Keratinocyte (primary cell): ENCODE measurements at regions not wholly inside any gene's neighbourhood (a gene's known extent, or its start where the extent isn't known, plus 50 kb on each side); places are given as distances from the start of the nearest gene placed in this dataset.

ENCODE experiments used
- DNase-seq: peaks from one replicate; pipeline ENCODE4 v3.0.0-alpha.2; 2011; ENCODE audit warnings: low read depth, missing footprints, low spot score
- FAIRE-seq: peaks from 2 replicates; lab custom pipeline; 2011; peaks lifted over from hg19 to GRCh38; lab: Jason Lieb, UNC
- H2AFZ ChIP-seq: 2 replicates; pipeline ENCODE4 v1.6.0; 2012; ENCODE audit warnings: low read length, control low read depth, inconsistent platforms; ENCODE audit not compliant: control insufficient read depth
- H3K27ac ChIP-seq: 2 replicates; pipeline ENCODE4 v1.5.1; 2011; ENCODE audit warnings: low read length; ENCODE audit not compliant: control insufficient read depth, insufficient read depth
- H3K27me3 ChIP-seq: 3 replicates; pipeline ENCODE4 v1.6.0; 2011; ENCODE audit warnings: low read length; ENCODE audit not compliant: control insufficient read depth, insufficient read depth; ENCODE audit errors: extremely low read depth
- H3K36me3 ChIP-seq, 2 experiments: 2 replicates in 1 of 2; 3 replicates in 1 of 2; pipeline ENCODE4 v1.5.1; 2011; ENCODE audit warnings: low read length in 2 of 2, mild to moderate bottlenecking in 1 of 2; ENCODE audit not compliant: control insufficient read depth in 2 of 2, insufficient read depth in 2 of 2; ENCODE audit errors: extremely low read depth in 1 of 2
- H3K4me1 ChIP-seq: 3 replicates; pipeline ENCODE4 v1.5.1; 2011; ENCODE audit warnings: low read length; ENCODE audit not compliant: control insufficient read depth, insufficient read depth; ENCODE audit errors: extremely low read depth
- H3K4me2 ChIP-seq: 3 replicates; pipeline ENCODE4 v1.6.0; 2011; ENCODE audit warnings: low read depth, low read length; ENCODE audit not compliant: control insufficient read depth, insufficient read depth; ENCODE audit errors: extremely low read depth
- H3K4me3 ChIP-seq, 3 experiments: fragments of 200-600 bp in 1 of 3; sonication (generic) in 1 of 3; 2 replicates in 2 of 3; 3 replicates in 1 of 3; pipeline ENCODE4 v1.5.1; 2011 to 2016; ENCODE audit warnings: low read length in 3 of 3, mild to moderate bottlenecking in 3 of 3, control low read depth in 2 of 3, inconsistent platforms in 1 of 3, low read depth in 1 of 3, mixed read lengths in 1 of 3, mixed run types in 1 of 3, moderate library complexity in 1 of 3; ENCODE audit not compliant: control insufficient read depth in 2 of 3, insufficient read depth in 2 of 3; ENCODE audit errors: extremely low read depth in 1 of 3
- H3K79me2 ChIP-seq: 2 replicates; pipeline ENCODE4 v1.6.0; 2012; ENCODE audit warnings: low read length; ENCODE audit not compliant: control insufficient read depth, insufficient read depth
- H3K9ac ChIP-seq: 3 replicates; pipeline ENCODE4 v1.6.0; 2011; ENCODE audit warnings: low read length; ENCODE audit not compliant: control insufficient read depth, insufficient read depth; ENCODE audit errors: extremely low read depth
- H3K9me1 ChIP-seq: 3 replicates; pipeline ENCODE4 v1.6.0; 2011; ENCODE audit warnings: low read length; ENCODE audit not compliant: control insufficient read depth, insufficient read depth; ENCODE audit errors: extremely low read depth
- H3K9me3 ChIP-seq: 2 replicates; pipeline ENCODE4 v1.5.1; 2012; ENCODE audit warnings: low read depth, low read length; ENCODE audit not compliant: control insufficient read depth
- H4K20me1 ChIP-seq: 3 replicates; pipeline ENCODE4 v1.6.0; 2011; ENCODE audit warnings: low read length; ENCODE audit not compliant: control insufficient read depth, insufficient read depth; ENCODE audit errors: extremely low read depth
- EZH2 ChIP-seq: IDR thresholded peaks from one replicate; pipeline ENCODE4 v1.6.1; 2012; ENCODE audit warnings: inconsistent platforms, mild to moderate bottlenecking, low read length, moderate library complexity
- dilution Hi-C: fragments of 300-500 bp; cut with MboI; formaldehyde crosslinking; loops from one replicate; pipeline ENCODE4 v1.7.0; 2020; ENCODE audit warnings: low sequenced_read_pairs; ENCODE audit not compliant: extremely low pct_ligation_motif_present
- TF ChIP-seq, protein P1 (sequence below), 3 experiments: IDR thresholded peaks in 1 of 3; conservative IDR thresholded peaks in 1 of 3; optimal IDR thresholded peaks in 1 of 3; 2 replicates in 2 of 3; 3 replicates in 1 of 3; pipeline versions ENCODE3 to v1.5.1; 2011; ENCODE audit warnings: low read length in 3 of 3, mild to moderate bottlenecking in 3 of 3, moderate library complexity in 2 of 3, control low read depth in 1 of 3, inconsistent platforms in 1 of 3; ENCODE audit not compliant: insufficient read depth in 2 of 3; ENCODE audit errors: extremely low read depth in 1 of 3

DNA sequence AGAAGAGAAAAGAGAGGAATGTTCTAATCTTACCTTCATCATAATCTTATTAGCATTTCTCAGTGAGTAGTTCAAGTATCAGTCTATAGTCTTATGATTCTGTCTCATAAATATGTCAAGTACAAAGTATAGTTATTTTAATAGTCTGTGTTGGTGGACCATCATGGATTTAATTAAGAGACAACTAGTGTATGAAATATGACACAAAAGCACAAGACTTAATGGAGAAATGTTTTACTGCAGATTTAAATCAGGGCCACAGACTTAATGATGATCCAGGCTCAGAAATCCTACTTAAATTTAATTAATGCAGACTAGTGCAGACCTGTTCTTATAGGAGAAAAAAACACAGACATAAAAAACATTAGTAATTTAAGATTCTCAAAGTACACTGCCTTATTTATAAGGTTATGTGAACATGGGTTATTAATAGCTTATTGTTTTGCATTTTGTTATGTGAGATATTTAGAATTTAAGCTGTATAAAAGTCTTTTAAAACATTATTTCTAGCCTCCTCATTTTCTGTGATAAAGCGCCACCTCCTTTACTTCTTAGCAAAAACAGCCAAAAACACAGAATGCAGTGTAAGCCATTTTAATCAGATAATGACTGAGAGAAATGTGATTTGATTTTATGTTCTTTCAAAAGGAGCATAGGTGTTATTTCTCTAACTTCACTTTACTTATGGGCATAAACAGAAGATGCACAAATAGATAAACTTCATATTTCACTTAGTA lies 255.0 kb upstream of the SNX7 start:
- no peak overlapping the region for H3K27ac ChIP-seq
- no peak overlapping the region for H3K4me3 ChIP-seq
- H3K27me3 ChIP-seq, result no peaks in the 10 kb centered on the region
- dilution Hi-C loops, result no loop called here
- H4K20me1 ChIP-seq, result no peaks in the 10 kb centered on the region
- H3K9me1 ChIP-seq, result no peaks in the 10 kb centered on the region
- no peaks in the 10 kb centered on the region for H3K9me3 ChIP-seq
- FAIRE-seq (peak; percentile 29), DNase-seq (no peak)
- no peaks in the 10 kb centered on the region for H3K36me3 ChIP-seq
- H3K4me1 ChIP-seq, result no peaks in the 10 kb centered on the region
- TF ChIP-seq EZH2, result no peak
- TF ChIP-seq, protein P1, sequence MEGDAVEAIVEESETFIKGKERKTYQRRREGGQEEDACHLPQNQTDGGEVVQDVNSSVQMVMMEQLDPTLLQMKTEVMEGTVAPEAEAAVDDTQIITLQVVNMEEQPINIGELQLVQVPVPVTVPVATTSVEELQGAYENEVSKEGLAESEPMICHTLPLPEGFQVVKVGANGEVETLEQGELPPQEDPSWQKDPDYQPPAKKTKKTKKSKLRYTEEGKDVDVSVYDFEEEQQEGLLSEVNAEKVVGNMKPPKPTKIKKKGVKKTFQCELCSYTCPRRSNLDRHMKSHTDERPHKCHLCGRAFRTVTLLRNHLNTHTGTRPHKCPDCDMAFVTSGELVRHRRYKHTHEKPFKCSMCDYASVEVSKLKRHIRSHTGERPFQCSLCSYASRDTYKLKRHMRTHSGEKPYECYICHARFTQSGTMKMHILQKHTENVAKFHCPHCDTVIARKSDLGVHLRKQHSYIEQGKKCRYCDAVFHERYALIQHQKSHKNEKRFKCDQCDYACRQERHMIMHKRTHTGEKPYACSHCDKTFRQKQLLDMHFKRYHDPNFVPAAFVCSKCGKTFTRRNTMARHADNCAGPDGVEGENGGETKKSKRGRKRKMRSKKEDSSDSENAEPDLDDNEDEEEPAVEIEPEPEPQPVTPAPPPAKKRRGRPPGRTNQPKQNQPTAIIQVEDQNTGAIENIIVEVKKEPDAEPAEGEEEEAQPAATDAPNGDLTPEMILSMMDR (optimal IDR thresholded peaks at IDR 0.05 in 1 of 3, IDR thresholded peaks at IDR 0.05 in 1 of 3, conservative IDR thresholded peaks at IDR 0.05 in 1 of 3; ENCODE audit: extremely low read depth in 1 of 3, insufficient read depth in 2 of 3, low read length in 3 of 3), result no peak
- H2AFZ ChIP-seq, result peak overlapping the region; percentile 85
- H3K4me2 ChIP-seq, result no peak overlapping the region
- H3K79me2 ChIP-seq, result no peaks in the 10 kb centered on the region
- H3K9ac ChIP-seq, result no peak overlapping the region

DNA sequence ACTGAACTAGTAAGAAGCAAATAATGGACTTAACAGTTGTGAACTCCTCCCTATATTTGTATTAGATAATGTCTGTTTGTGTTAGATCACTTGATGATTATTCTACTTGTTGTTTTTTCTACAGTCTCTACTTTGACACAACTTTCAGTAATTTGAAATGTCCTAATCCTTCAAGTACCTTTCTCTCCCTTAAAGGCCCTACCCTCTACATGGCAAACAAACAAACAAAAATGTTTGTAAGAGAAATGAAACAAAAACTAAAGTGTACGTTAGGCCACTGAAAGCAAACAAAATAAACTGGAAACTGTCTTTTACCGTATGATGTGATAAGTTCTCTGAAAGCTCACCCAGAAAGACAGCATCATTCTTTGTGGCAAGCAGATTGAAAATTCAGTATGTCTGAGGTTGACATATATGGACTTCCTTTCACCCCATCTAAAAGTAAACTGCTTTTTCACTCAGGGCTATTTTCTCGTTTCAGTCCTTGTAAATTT lies 255.9 kb upstream of the SNX7 start:
- H3K4me2 ChIP-seq, result no peak overlapping the region
- TF ChIP-seq, protein P1 (optimal IDR thresholded peaks at IDR 0.05 in 1 of 3, IDR thresholded peaks at IDR 0.05 in 1 of 3, conservative IDR thresholded peaks at IDR 0.05 in 1 of 3; ENCODE audit: extremely low read depth in 1 of 3, insufficient read depth in 2 of 3, low read length in 3 of 3), result no peak
- TF ChIP-seq EZH2, result no peak
- H3K9ac ChIP-seq, result no peak overlapping the region
- dilution Hi-C loops, result no loop called here
- H3K4me3 ChIP-seq, result no peak overlapping the region
- peak overlapping the region; percentile 85 for H2AFZ ChIP-seq
- no peaks in the 10 kb centered on the region for H3K36me3 ChIP-seq
- H3K4me1 ChIP-seq, result no peaks in the 10 kb centered on the region
- FAIRE-seq (no peak), DNase-seq (no peak)
- no peaks in the 10 kb centered on the region for H3K79me2 ChIP-seq
- H3K9me3 ChIP-seq, result no peaks in the 10 kb centered on the region
- no peak overlapping the region for H3K27ac ChIP-seq
- no peaks in the 10 kb centered on the region for H3K27me3 ChIP-seq
- no peaks in the 10 kb centered on the region for H3K9me1 ChIP-seq
- no peaks in the 10 kb centered on the region for H4K20me1 ChIP-seq
